NCI-H69 (cell line): ENCODE measurements at regions not wholly inside any gene's neighbourhood (a gene's known extent, or its start where the extent isn't known, plus 50 kb on each side); places are given as distances from the start of the nearest gene placed in this dataset.
A peak's percentile ranks its signal among the peaks of the same experiment; 100 is the strongest.
"Not testable (repeated sequence)": the region's sequence is repeated elsewhere in the genome, so short reads cannot be mapped to it uniquely, and the experiment has no call there.

Experiments used
- DNase-seq: peaks from one replicate; lab custom pipeline; 2025; lab: John Stamatoyannopoulos, UW

- no peak for DNase-seq
Measured at GRCh38 chr4:184907810-184908209, 82.0 kb upstream of the ACSL1 start.

GRCh38 chr4:184911310-184911709 lies 85.5 kb upstream of the ACSL1 start:
- DNase-seq, result no peak

- DNase-seq, result no peak
Measured at GRCh38 chr4:184913356-184914143, 87.8 kb upstream of the ACSL1 start.

GRCh38 chr4:184918799-184919198 lies 93.0 kb upstream of the ACSL1 start:
- not testable (repeated sequence) for DNase-seq

- no peak for DNase-seq
Measured at GRCh38 chr4:184921456-184921855, 95.7 kb upstream of the ACSL1 start.

GRCh38 chr4:184922301-184922700 lies 96.0 kb upstream of the HELT start:
- no peak for DNase-seq

- DNase-seq, result no peak
Measured at GRCh38 chr4:184924516-184924915, 93.8 kb upstream of the HELT start.

- DNase-seq, result no peak
Measured at GRCh38 chr4:184929476-184929875, 88.8 kb upstream of the HELT start.

- no peak for DNase-seq
Measured at GRCh38 chr4:184930026-184930425, 88.3 kb upstream of the HELT start.

GRCh38 chr4:184932343-184932742 lies 85.9 kb upstream of the HELT start:
- DNase-seq, result no peak

GRCh38 chr4:184933311-184933710 lies 85.0 kb upstream of the HELT start:
- DNase-seq, result no peak

- no peak for DNase-seq
Measured at GRCh38 chr4:184934184-184934583, 84.1 kb upstream of the HELT start.

- DNase-seq, result no peak
Measured at GRCh38 chr4:184934961-184935360, 83.3 kb upstream of the HELT start.

- no peak for DNase-seq
Measured at GRCh38 chr4:184936071-184936470, 82.2 kb upstream of the HELT start.

- peak; percentile 2 for DNase-seq
Measured at GRCh38 chr4:184937030-184937710, 81.1 kb upstream of the HELT start.

- DNase-seq, result peak; percentile 4
Measured at GRCh38 chr4:184937745-184938144, 80.5 kb upstream of the HELT start.

GRCh38 chr4:184938871-184939270 lies 79.4 kb upstream of the HELT start:
- no peak for DNase-seq

- no peak for DNase-seq
Measured at GRCh38 chr4:184939978-184940377, 78.3 kb upstream of the HELT start.

- DNase-seq, result no peak
Measured at GRCh38 chr4:184940500-184940899, 77.8 kb upstream of the HELT start.

GRCh38 chr4:184941671-184942418 lies 76.4 kb upstream of the HELT start:
- DNase-seq, result no peak

- no peak for DNase-seq
Measured at GRCh38 chr4:184942444-184943425, 75.6 kb upstream of the HELT start.

GRCh38 chr4:184949020-184949419 lies 69.3 kb upstream of the HELT start:
- no peak for DNase-seq
